ENCODE measurements at regions not wholly inside any gene's neighbourhood (a gene's known extent, or its start where the extent isn't known, plus 50 kb on each side); places are given as distances from the start of the nearest gene placed in this dataset.

DNA sequence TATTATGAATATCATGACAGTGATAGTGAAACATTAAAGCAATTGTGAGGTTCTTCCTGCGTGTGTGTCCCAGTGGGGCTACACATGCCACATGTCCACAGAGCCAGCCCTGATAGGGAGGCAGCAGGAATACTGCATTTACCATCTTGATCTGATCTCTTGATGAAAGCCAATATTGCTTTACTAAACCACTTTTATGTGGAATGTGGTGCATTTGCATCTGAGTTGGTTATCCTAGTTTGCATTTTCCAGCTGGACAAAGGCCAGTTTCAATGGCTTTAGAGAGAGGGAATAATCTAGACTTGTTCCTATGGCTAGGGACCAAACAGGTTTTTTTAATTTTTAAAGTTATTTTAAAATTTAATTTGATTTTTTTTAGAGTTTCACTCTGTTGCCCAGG, 216.3 kb upstream of the FERMT1 start:
- no peak overlapping the region for H3K18ac ChIP-seq (ENCODE audit: insufficient read length, low read depth, low read length)
- H3K79me2 ChIP-seq (ENCODE audit: insufficient read depth, low read length) = no peaks in the 10 kb centered on the region
- H3K4ac ChIP-seq (ENCODE audit: low read depth, low read length) = no peak overlapping the region
- H3K56ac ChIP-seq (ENCODE audit: insufficient read length, low read depth, low read length) = no peak overlapping the region
- H3T11ph ChIP-seq (ENCODE audit: low read length) = no peak overlapping the region
- no peak overlapping the region for H4K5ac ChIP-seq (ENCODE audit: insufficient read length, low read depth, low read length)
- no peak overlapping the region for H2AK5ac ChIP-seq (ENCODE audit: insufficient read length, low read length)
- no peaks in the 10 kb centered on the region for H3K23me2 ChIP-seq (ENCODE audit: insufficient read length, low read depth, low read length, poor library complexity, severe bottlenecking)
- no peaks in the 10 kb centered on the region for H3K9me3 Mint-ChIP-seq
- no peak overlapping the region for H3K14ac ChIP-seq (ENCODE audit: insufficient read depth, low read length)
- no peak overlapping the region for H3K9ac ChIP-seq (ENCODE audit: extremely low read depth, insufficient read length, low read length)
- H2BK120ac ChIP-seq (ENCODE audit: low read depth, low read length, poor library complexity, severe bottlenecking) = no peak overlapping the region
- no peak overlapping the region for H3K4me3 Mint-ChIP-seq
- H3K9me3 ChIP-seq (ENCODE audit: control insufficient read depth, low read depth, low read length) = no peaks in the 10 kb centered on the region
- no peaks in the 10 kb centered on the region for H4K20me1 ChIP-seq (ENCODE audit: control insufficient read depth, insufficient read depth, insufficient read length)
- no peak overlapping the region for H4K91ac ChIP-seq (ENCODE audit: insufficient read length, low read depth, low read length)
- no CpG with 5 or more reads among the region's 1 CpG for WGBS (ENCODE audit: extremely low coverage, insufficient read length, low lambda C conversion rate)
- H3K23ac ChIP-seq (ENCODE audit: insufficient read length, low read depth, low read length) = no peak overlapping the region
- H2AFZ ChIP-seq (ENCODE audit: low read length) = no peak overlapping the region
- peak overlapping the region in 1 of 3 experiments; percentile 66; a peak in 1 of 7 replicates for H3K27ac Mint-ChIP-seq
- no peaks in the 10 kb centered on the region for H3K27me3 Mint-ChIP-seq (ENCODE audit: low read depth)
- no peak overlapping the region for H2BK15ac ChIP-seq (ENCODE audit: low read depth, low read length)
- H3K27ac ChIP-seq (ENCODE audit: insufficient read length, low read depth, low read length) = no peak overlapping the region
- no peaks in the 10 kb centered on the region for H3K27me3 ChIP-seq (ENCODE audit: insufficient read depth, low read length)
- TF ChIP-seq, protein P1, sequence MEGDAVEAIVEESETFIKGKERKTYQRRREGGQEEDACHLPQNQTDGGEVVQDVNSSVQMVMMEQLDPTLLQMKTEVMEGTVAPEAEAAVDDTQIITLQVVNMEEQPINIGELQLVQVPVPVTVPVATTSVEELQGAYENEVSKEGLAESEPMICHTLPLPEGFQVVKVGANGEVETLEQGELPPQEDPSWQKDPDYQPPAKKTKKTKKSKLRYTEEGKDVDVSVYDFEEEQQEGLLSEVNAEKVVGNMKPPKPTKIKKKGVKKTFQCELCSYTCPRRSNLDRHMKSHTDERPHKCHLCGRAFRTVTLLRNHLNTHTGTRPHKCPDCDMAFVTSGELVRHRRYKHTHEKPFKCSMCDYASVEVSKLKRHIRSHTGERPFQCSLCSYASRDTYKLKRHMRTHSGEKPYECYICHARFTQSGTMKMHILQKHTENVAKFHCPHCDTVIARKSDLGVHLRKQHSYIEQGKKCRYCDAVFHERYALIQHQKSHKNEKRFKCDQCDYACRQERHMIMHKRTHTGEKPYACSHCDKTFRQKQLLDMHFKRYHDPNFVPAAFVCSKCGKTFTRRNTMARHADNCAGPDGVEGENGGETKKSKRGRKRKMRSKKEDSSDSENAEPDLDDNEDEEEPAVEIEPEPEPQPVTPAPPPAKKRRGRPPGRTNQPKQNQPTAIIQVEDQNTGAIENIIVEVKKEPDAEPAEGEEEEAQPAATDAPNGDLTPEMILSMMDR (conservative IDR thresholded peaks at IDR 0.05) = no peak
- no peak overlapping the region for H4K8ac ChIP-seq (replicated peaks; ENCODE audit: insufficient read length, low read depth, low read length)
- no peaks in the 10 kb centered on the region for H3K79me1 ChIP-seq (ENCODE audit: insufficient read depth, low read depth, low read length, poor library complexity, severe bottlenecking)
- no peak overlapping the region for H2BK5ac ChIP-seq (ENCODE audit: insufficient read length, low read length)
- no peak overlapping the region for H2BK12ac ChIP-seq (ENCODE audit: insufficient read length, low read depth, low read length)
- DNase-seq = no peak
- no peak overlapping the region for H3K4me2 ChIP-seq (ENCODE audit: insufficient read depth, insufficient read length, low read length)
- no peak overlapping the region for H2BK20ac ChIP-seq (ENCODE audit: low read depth, low read length, poor library complexity, severe bottlenecking)
- peaks cover 2% of the 10 kb centered on the region; the same call in 1 of the 2 replicates for H3K4me1 ChIP-seq (ENCODE audit: insufficient read depth, low read length)
- 0 out of 4 replicates have a peak, but pooled peaks cover 0 to 4% of the 10 kb centered on the region in 2 experiments for H3K4me1 Mint-ChIP-seq
- H3K36me3 Mint-ChIP-seq (ENCODE audit: insufficient read depth in 1 of 3, low read depth in 3 of 3) = no peaks in the 10 kb centered on the region

All from H9 (cell line).